GM10266 (cell line): ENCODE measurements at regions not wholly inside any gene's neighbourhood (a gene's known extent, or its start where the extent isn't known, plus 50 kb on each side); places are given as distances from the start of the nearest gene placed in this dataset.

Experiments
- DNase-seq: peaks from one replicate; pipeline ENCODE4 v3.0.0; 2012; ENCODE audit errors: extremely low spot score
- TF ChIP-seq, protein P1 (sequence below): IDR thresholded peaks from 2 replicates; pipeline ENCODE4 v1.5.1; 2012; ENCODE audit warnings: mild to moderate bottlenecking, low read depth; ENCODE audit not compliant: control insufficient read depth, insufficient read depth; ENCODE audit errors: missing control alignments

GRCh38 chr16:8103649-8104289 is 486.5 kb downstream of the TMEM114 start:
- no peak for DNase-seq
- TF ChIP-seq, protein P1, sequence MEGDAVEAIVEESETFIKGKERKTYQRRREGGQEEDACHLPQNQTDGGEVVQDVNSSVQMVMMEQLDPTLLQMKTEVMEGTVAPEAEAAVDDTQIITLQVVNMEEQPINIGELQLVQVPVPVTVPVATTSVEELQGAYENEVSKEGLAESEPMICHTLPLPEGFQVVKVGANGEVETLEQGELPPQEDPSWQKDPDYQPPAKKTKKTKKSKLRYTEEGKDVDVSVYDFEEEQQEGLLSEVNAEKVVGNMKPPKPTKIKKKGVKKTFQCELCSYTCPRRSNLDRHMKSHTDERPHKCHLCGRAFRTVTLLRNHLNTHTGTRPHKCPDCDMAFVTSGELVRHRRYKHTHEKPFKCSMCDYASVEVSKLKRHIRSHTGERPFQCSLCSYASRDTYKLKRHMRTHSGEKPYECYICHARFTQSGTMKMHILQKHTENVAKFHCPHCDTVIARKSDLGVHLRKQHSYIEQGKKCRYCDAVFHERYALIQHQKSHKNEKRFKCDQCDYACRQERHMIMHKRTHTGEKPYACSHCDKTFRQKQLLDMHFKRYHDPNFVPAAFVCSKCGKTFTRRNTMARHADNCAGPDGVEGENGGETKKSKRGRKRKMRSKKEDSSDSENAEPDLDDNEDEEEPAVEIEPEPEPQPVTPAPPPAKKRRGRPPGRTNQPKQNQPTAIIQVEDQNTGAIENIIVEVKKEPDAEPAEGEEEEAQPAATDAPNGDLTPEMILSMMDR = no peak

DNA sequence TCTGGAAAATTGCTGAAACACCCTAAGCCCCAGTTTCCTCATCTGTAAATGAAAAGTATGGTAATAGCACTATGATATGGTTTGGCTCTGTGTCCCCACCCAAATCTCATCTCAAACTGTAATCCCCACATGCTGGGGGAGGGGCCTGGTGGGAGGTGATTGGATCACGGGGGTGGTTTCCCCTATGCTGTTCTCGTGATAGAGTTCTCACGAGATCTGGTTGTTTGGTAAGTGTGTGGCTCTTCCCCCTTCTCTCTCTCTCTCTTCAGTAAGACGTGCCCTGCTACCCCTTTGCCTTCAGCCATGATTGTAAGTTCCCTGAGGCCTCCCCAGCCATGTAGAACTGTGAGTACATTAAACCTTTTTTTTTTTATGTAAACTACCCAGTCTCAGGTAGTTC is 490.7 kb downstream of the TMEM114 start:
- TF ChIP-seq, protein P1 = no peak
- DNase-seq = no peak

GRCh38 chr16:8098947-8099512 is 491.3 kb downstream of the TMEM114 start:
- TF ChIP-seq, protein P1 = no peak
- DNase-seq = no peak

- no peak for DNase-seq
- TF ChIP-seq, protein P1 = no peak
These were observed 494.1 kb downstream of the TMEM114 start for GRCh38 chr16:8096211-8096610.

DNA sequence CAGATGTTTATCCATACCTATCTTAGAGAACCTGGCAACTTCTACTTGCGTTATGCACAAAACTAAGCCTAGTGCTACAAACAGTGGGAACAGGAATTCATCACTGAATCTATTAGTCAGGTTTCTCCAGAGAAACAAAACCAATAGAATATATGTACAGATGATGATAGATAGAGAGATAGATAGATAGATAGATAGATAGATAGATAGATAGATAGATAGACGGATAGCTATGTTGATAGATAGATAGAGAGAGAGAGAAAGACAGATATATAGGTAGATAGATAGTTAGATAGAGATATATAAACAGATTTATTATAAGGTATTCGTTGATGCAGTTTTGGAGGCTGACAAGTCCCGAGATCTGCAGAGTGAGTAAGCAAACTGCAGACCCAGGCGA is 495.6 kb downstream of the TMEM114 start:
- TF ChIP-seq, protein P1 = no peak
- DNase-seq = no peak

GRCh38 chr16:8088820-8089338 is 501.4 kb downstream of the TMEM114 start:
- TF ChIP-seq, protein P1 = no peak
- DNase-seq = no peak

GRCh38 chr16:8087597-8088289 is 502.6 kb downstream of the TMEM114 start:
- no peak for DNase-seq
- TF ChIP-seq, protein P1 = no peak
